ENCODE measurements at regions not wholly inside any gene's neighbourhood (a gene's known extent, or its start where the extent isn't known, plus 50 kb on each side); places are given as distances from the start of the nearest gene placed in this dataset.

GRCh38 chr18:49708662-49709346 lies 104.5 kb downstream of the ACAA2 start:
- no peak for TF ChIP-seq SIN3A (IDR thresholded peaks at IDR 0.05; ENCODE audit: borderline replicate concordance, insufficient read depth, low read length)
- TF ChIP-seq POLR2AphosphoS5 (IDR thresholded peaks at IDR 0.05; ENCODE audit: low read depth, low read length): no peak
- no peak for TF ChIP-seq REST (IDR thresholded peaks at IDR 0.05; ENCODE audit: insufficient read depth in 1 of 2, low read depth in 2 of 2, low read length in 2 of 2)
- no peak for TF ChIP-seq TAF1 (IDR thresholded peaks at IDR 0.05; ENCODE audit: borderline replicate concordance, insufficient read depth, low read length)

Measured in PFSK-1 (cell line).